SU-DHL-6 (cell line): ENCODE measurements at regions not wholly inside any gene's neighbourhood (a gene's known extent, or its start where the extent isn't known, plus 50 kb on each side); places are given as distances from the start of the nearest gene placed in this dataset.
"Not testable (repeated sequence)": the region's sequence is repeated elsewhere in the genome, so short reads cannot be mapped to it uniquely, and the experiment has no call there.

Source experiments
- H2AFZ ChIP-seq: fragments of 200-600 bp; sonication (generic); 2 replicates; pipeline ENCODE4 v1.6.1; 2014; ENCODE audit warnings: low read depth, mild to moderate bottlenecking, moderate library complexity, mixed read lengths, antibody characterized with exemption, low read length; ENCODE audit not compliant: severe bottlenecking
- H3F3A ChIP-seq: fragments of 200-600 bp; shearing (Covaris generic); 2 replicates; pipeline ENCODE4 v1.6.0; 2016; ENCODE audit warnings: antibody characterized with exemption, mild to moderate bottlenecking; ENCODE audit not compliant: insufficient read depth
- H3K27ac ChIP-seq: fragments of 200-600 bp; sonication (generic); 2 replicates; pipeline ENCODE4 v1.5.1; 2016; ENCODE audit warnings: low read depth, mild to moderate bottlenecking, low read length, moderate library complexity, mixed read lengths
- H3K27me3 ChIP-seq: fragments of 200-600 bp; sonication (generic), shearing (Covaris generic); 2 replicates; pipeline ENCODE4 v1.6.0; 2014; ENCODE audit warnings: mild to moderate bottlenecking, low read length
- H3K36me3 ChIP-seq: fragments of 200-600 bp; sonication (generic); 2 replicates; pipeline ENCODE4 v1.6.1; 2014; ENCODE audit warnings: mild to moderate bottlenecking, low read length, mixed read lengths
- H3K4me2 ChIP-seq: fragments of 300-600, 200-600 bp; shearing (Covaris generic), sonication (generic); 2 replicates; pipeline ENCODE4 v1.6.0; 2014; ENCODE audit warnings: low read length, low read depth, mild to moderate bottlenecking; ENCODE audit not compliant: poor library complexity, severe bottlenecking
- H3K4me3 ChIP-seq: fragments of 200-600 bp; sonication (generic); 2 replicates; pipeline ENCODE4 v1.5.1; 2014; ENCODE audit warnings: antibody characterized with exemption, low read length, mild to moderate bottlenecking, mixed read lengths; ENCODE audit not compliant: insufficient read depth, poor library complexity, severe bottlenecking
- H3K79me2 ChIP-seq: fragments of 200-600 bp; sonication (generic); 2 replicates; pipeline ENCODE4 v1.6.1; 2014; ENCODE audit warnings: mild to moderate bottlenecking, low read length, moderate library complexity; ENCODE audit not compliant: insufficient read depth
- H3K9ac ChIP-seq: fragments of 200-600 bp; sonication (generic); 2 replicates; pipeline ENCODE4 v1.7.0; 2014; ENCODE audit warnings: mild to moderate bottlenecking, low read length
- H3K9me2 ChIP-seq: fragments of 200-600 bp; sonication (generic); replicated peaks from 2 replicates; pipeline ENCODE4 v1.6.1; 2014; ENCODE audit warnings: low read length; ENCODE audit not compliant: insufficient read depth
- H3K9me3 ChIP-seq: fragments of 200-600 bp; sonication (generic); 2 replicates; pipeline ENCODE4 v1.6.1; 2014; ENCODE audit warnings: low read length, mixed read lengths; ENCODE audit not compliant: insufficient read depth
- H4K20me1 ChIP-seq: fragments of 200-600 bp; sonication (generic); 2 replicates; pipeline ENCODE4 v1.6.1; 2014; ENCODE audit warnings: low read depth, mild to moderate bottlenecking, antibody characterized with exemption, low read length, moderate library complexity, mixed read lengths
- EZH2phosphoT487 ChIP-seq: fragments of 200-600 bp; sonication (generic), shearing (Covaris generic); conservative IDR thresholded peaks from 2 replicates; pipeline ENCODE4 v1.6.1; 2018; ENCODE audit warnings: mild to moderate bottlenecking, antibody characterized with exemption, low read length, moderate library complexity, mixed read lengths
- TF ChIP-seq, protein P1 (sequence below): fragments of 200-600 bp; sonication (generic); IDR thresholded peaks from one replicate; pipeline ENCODE4 v1.5.1; 2017; ENCODE audit warnings: antibody characterized with exemption, mild to moderate bottlenecking, low read length, moderate library complexity; ENCODE audit not compliant: insufficient read depth, poor library complexity, severe bottlenecking

DNA sequence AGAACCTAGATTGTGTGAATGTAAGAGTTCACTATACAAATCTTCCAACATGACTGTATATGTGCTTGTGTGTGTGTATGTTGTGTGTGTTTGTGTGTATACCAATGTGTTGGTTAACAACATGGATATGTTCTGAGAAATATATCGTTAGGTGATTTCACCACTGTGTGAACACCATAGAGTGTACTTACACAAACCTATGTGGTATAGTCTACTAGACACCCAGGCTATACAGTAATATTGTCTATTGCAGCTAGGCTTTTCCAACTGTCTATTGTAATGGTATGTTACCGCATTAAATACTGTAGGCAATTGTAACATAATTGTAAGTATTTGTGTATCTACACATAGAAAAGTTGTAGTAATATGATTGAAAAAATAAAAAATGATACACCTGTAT is 959.2 kb upstream of the SEMA6A start:
- no peaks in the 10 kb centered on the region for H4K20me1 ChIP-seq
- H3K79me2 ChIP-seq, result no peaks in the 10 kb centered on the region
- no peaks in the 10 kb centered on the region for H3K27me3 ChIP-seq
- H3K36me3 ChIP-seq, result no peaks in the 10 kb centered on the region
- no peaks in the 10 kb centered on the region for H3K9me3 ChIP-seq
- H3F3A ChIP-seq, result no peaks in the 10 kb centered on the region
- no peak overlapping the region for H3K9ac ChIP-seq
- TF ChIP-seq EZH2phosphoT487, result no peak
- TF ChIP-seq, protein P1, sequence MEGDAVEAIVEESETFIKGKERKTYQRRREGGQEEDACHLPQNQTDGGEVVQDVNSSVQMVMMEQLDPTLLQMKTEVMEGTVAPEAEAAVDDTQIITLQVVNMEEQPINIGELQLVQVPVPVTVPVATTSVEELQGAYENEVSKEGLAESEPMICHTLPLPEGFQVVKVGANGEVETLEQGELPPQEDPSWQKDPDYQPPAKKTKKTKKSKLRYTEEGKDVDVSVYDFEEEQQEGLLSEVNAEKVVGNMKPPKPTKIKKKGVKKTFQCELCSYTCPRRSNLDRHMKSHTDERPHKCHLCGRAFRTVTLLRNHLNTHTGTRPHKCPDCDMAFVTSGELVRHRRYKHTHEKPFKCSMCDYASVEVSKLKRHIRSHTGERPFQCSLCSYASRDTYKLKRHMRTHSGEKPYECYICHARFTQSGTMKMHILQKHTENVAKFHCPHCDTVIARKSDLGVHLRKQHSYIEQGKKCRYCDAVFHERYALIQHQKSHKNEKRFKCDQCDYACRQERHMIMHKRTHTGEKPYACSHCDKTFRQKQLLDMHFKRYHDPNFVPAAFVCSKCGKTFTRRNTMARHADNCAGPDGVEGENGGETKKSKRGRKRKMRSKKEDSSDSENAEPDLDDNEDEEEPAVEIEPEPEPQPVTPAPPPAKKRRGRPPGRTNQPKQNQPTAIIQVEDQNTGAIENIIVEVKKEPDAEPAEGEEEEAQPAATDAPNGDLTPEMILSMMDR, result no peak
- no peak overlapping the region for H3K4me3 ChIP-seq
- H3K27ac ChIP-seq, result no peak overlapping the region
- no peak overlapping the region for H3K4me2 ChIP-seq
- no peaks in the 10 kb centered on the region for H3K9me2 ChIP-seq
- no peak overlapping the region for H2AFZ ChIP-seq

DNA sequence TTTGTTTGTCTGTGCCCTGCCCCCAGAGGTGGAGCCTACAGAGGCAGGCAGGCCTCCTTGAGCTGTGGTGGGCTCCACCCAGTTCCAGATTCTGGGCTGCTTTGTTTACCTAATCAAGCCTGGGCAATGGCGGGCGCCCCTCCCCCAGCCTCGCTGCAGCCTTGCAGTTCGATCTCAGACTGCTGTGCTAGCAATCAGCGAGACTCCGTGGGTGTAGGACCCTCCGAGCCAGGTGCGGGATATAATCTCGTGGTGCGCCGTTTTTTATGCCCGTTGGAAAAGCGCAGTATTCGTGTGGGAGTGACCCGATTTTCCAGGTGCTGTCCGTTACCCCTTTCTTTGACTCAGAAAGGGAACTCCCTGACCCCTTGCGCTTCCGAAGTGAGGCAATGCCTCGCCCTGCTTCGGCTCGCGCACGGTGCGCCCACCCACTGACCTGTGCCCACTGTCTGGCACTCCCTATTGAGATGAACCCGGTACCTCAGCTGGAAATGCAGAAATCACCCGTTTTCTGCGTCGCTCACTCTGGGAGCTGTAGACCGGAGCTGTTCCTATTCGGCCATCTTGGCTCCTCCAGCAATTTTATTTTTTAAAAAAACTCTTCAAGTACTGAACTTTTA is 958.5 kb upstream of the SEMA6A start:
- not testable (repeated sequence) for H3F3A ChIP-seq, H3K9ac ChIP-seq, H4K20me1 ChIP-seq, H3K27ac ChIP-seq, H2AFZ ChIP-seq, H3K79me2 ChIP-seq, H3K9me3 ChIP-seq, H3K4me2 ChIP-seq, H3K4me3 ChIP-seq, H3K36me3 ChIP-seq, H3K9me2 ChIP-seq, H3K27me3 ChIP-seq

DNA sequence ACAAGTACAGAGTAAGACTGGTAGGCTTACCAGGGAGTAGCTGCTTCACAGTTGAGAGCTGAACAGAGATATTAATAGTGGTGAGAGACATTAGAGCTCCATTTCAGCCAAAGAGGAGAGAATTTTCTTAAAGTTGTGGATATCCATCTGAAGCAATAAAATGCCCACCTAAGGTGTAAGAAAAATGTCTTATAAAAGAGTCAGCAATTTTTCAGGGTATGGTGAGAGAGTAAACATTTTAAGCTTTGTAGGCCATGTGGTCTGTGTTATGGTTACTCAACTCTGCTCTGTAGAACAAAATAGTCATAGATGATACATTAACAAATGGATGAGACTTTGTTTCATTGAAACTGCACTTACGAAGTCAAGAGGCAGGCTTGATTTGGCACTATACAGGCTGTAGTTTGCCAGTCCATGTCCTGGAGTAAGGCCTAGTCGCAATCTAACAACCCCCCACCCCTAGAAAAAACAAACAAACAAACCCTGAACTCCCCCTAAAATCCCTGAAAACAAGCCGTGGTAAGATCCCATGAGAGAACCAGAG is 945.4 kb upstream of the SEMA6A start:
- Histone ChIP-seq H3K27ac (no peak overlapping the region), H3K4me2 (no peak overlapping the region), H3K79me2 (no peaks in the 10 kb centered on the region), H3K4me3 (no peak overlapping the region), H3F3A (no peaks in the 10 kb centered on the region), H3K9ac (no peak overlapping the region), H4K20me1 (no peaks in the 10 kb centered on the region), H3K36me3 (no peaks in the 10 kb centered on the region), H3K9me2 (no peaks in the 10 kb centered on the region), H3K27me3 (no peaks in the 10 kb centered on the region), H3K9me3 (no peaks in the 10 kb centered on the region), H2AFZ (no peak overlapping the region)
- TF ChIP-seq, protein P1, result no peak
- TF ChIP-seq EZH2phosphoT487, result no peak

DNA sequence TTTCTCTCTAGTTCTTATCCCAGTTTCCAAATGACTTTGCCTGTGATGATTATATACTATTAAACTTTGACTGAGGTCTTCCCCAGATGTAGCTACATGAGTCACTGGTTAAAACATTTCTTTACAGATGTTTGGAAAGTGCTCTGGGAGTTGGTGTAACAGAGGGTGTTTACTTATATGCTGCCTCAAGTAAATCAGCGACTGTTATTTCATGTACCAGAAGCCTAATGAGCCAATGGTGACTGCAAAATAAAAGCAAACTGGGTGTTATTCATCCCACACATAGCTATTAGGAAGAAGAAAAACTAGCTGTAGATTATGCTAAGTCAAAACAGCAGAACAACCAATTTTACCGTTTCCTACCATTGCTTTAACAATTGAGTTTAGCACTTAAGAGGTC is 929.7 kb upstream of the SEMA6A start:
- H3K4me2 ChIP-seq, result no peak overlapping the region
- no peak overlapping the region for H3K4me3 ChIP-seq
- no peak overlapping the region for H3K9ac ChIP-seq
- no peaks in the 10 kb centered on the region for H3K79me2 ChIP-seq
- no peak overlapping the region for H2AFZ ChIP-seq
- no peaks in the 10 kb centered on the region for H3K36me3 ChIP-seq
- H3F3A ChIP-seq, result no peaks in the 10 kb centered on the region
- TF ChIP-seq, protein P1, result no peak
- no peak for TF ChIP-seq EZH2phosphoT487
- no peaks in the 10 kb centered on the region for H3K9me2 ChIP-seq
- H3K9me3 ChIP-seq, result no peaks in the 10 kb centered on the region
- H3K27me3 ChIP-seq, result no peaks in the 10 kb centered on the region
- H4K20me1 ChIP-seq, result no peaks in the 10 kb centered on the region
- H3K27ac ChIP-seq, result no peak overlapping the region
